ENCODE measurements at regions not wholly inside any gene's neighbourhood (a gene's known extent, or its start where the extent isn't known, plus 50 kb on each side); places are given as distances from the start of the nearest gene placed in this dataset.
A peak's percentile ranks its signal among the peaks of the same experiment; 100 is the strongest.

DNA sequence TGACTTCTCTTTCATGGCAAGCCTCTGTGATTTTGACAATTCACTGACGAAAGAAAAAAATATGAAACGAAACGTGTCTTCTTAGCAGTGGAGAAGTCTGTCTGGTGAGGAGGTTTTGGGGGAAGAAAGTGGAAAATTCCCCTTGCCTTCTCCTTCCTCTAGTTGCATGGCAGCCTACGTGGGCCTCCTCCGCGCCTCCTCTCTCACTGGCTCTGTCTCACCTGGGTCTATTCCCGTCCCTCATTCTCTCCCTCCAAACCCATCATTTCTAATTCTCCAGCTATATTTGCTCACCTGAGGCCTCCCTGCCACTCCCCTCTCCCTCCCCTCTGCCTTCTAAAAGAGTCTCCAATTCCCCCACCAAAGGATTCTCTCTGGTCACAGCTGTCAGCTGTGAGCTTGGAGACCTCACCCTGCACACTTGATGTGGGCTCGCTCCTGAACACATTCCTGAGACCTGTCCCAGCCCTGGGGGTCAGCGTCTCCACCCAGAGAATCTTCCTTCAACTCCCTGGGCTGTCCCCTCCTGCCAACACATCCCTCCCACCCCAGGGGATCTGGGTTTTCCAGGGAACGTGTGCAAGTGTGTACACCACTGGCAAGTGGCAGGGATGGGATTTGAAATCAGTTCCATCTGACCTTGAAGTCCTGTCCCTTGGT is 159.6 kb upstream of the PMEPA1 start:
- no peaks in the 10 kb centered on the region for H3K79me1 ChIP-seq (ENCODE audit: insufficient read depth, low read depth, low read length, poor library complexity, severe bottlenecking)
- peak overlapping the region; percentile 17 for H3K56ac ChIP-seq (ENCODE audit: insufficient read length, low read depth, low read length)
- no peak overlapping the region for H4K91ac ChIP-seq (ENCODE audit: insufficient read length, low read depth, low read length)
- peaks cover 24% of the 10 kb centered on the region for H3K27me3 Mint-ChIP-seq (ENCODE audit: low read depth)
- peak overlapping the region in 1 of 3 experiments; percentile 49; a peak in 1 of 7 replicates for H3K27ac Mint-ChIP-seq
- H4K20me1 ChIP-seq (ENCODE audit: control insufficient read depth, insufficient read depth, insufficient read length), result no peaks in the 10 kb centered on the region
- H3K4me1 Mint-ChIP-seq, result peaks cover 21 to 32% of the 10 kb centered on the region in 2 experiments
- H3K9me3 ChIP-seq (ENCODE audit: control insufficient read depth, low read depth, low read length), result no peaks in the 10 kb centered on the region
- no peak overlapping the region for H3K27ac ChIP-seq (ENCODE audit: insufficient read length, low read depth, low read length)
- no peak overlapping the region for H2BK12ac ChIP-seq (ENCODE audit: insufficient read length, low read depth, low read length)
- H3K27me3 ChIP-seq (ENCODE audit: insufficient read depth, low read length), result no peaks in the 10 kb centered on the region
- H3K4ac ChIP-seq (ENCODE audit: low read depth, low read length), result no peak overlapping the region
- H2BK120ac ChIP-seq (ENCODE audit: low read depth, low read length, poor library complexity, severe bottlenecking), result no peak overlapping the region
- no peak overlapping the region for H2BK5ac ChIP-seq (ENCODE audit: insufficient read length, low read length)
- no peak overlapping the region for H3T11ph ChIP-seq (ENCODE audit: low read length)
- WGBS (ENCODE audit: extremely low coverage, insufficient read length, low lambda C conversion rate), result no CpG with 5 or more reads among the region's 10 CpGs
- H3K4me2 ChIP-seq (ENCODE audit: insufficient read depth, insufficient read length, low read length), result no peak overlapping the region
- no peak for TF ChIP-seq CTCF (conservative IDR thresholded peaks at IDR 0.05)
- DNase-seq, result no peak
- H3K9me3 Mint-ChIP-seq, result peaks cover 0 to 2% of the 10 kb centered on the region in 2 experiments; a peak in 4 of 5 replicates
- H2AK5ac ChIP-seq (ENCODE audit: insufficient read length, low read length), result no peak overlapping the region
- no peak overlapping the region for H3K4me3 Mint-ChIP-seq
- no peak overlapping the region for H3K9ac ChIP-seq (ENCODE audit: extremely low read depth, insufficient read length, low read length)
- H3K18ac ChIP-seq (ENCODE audit: insufficient read length, low read depth, low read length), result no peak overlapping the region
- H3K23ac ChIP-seq (ENCODE audit: insufficient read length, low read depth, low read length), result no peak overlapping the region
- H3K23me2 ChIP-seq (ENCODE audit: insufficient read length, low read depth, low read length, poor library complexity, severe bottlenecking), result no peaks in the 10 kb centered on the region
- H4K5ac ChIP-seq (ENCODE audit: insufficient read length, low read depth, low read length), result no peak overlapping the region
- no peak overlapping the region for H4K8ac ChIP-seq (replicated peaks; ENCODE audit: insufficient read length, low read depth, low read length)
- no peak overlapping the region for H2BK15ac ChIP-seq (ENCODE audit: low read depth, low read length)
- H3K36me3 Mint-ChIP-seq (ENCODE audit: insufficient read depth in 1 of 3, low read depth in 3 of 3), result no peaks in the 10 kb centered on the region
- no peak overlapping the region for H3K14ac ChIP-seq (ENCODE audit: insufficient read depth, low read length)
- no peaks in the 10 kb centered on the region for H3K79me2 ChIP-seq (ENCODE audit: insufficient read depth, low read length)
- no peak overlapping the region for H2AFZ ChIP-seq (ENCODE audit: low read length)
- H3K4me1 ChIP-seq (ENCODE audit: insufficient read depth, low read length), result no peaks in the 10 kb centered on the region; the same call in 1 of the 2 replicates
- no peak overlapping the region for H2BK20ac ChIP-seq (ENCODE audit: low read depth, low read length, poor library complexity, severe bottlenecking)
